22Rv1 (cell line): ENCODE measurements at regions not wholly inside any gene's neighbourhood (a gene's known extent, or its start where the extent isn't known, plus 50 kb on each side); places are given as distances from the start of the nearest gene placed in this dataset.

Experiments
- CTCF ChIP-seq: fragments of 450-650 bp; IDR thresholded peaks from 2 replicates; pipeline ENCODE4 v1.5.1; 2017; ENCODE audit warnings: mild to moderate bottlenecking
- ZFX ChIP-seq: fragments of 450-650 bp; IDR thresholded peaks from 2 replicates; pipeline ENCODE4 v1.6.1; 2017; ENCODE audit warnings: antibody characterized with exemption, borderline replicate concordance

DNA sequence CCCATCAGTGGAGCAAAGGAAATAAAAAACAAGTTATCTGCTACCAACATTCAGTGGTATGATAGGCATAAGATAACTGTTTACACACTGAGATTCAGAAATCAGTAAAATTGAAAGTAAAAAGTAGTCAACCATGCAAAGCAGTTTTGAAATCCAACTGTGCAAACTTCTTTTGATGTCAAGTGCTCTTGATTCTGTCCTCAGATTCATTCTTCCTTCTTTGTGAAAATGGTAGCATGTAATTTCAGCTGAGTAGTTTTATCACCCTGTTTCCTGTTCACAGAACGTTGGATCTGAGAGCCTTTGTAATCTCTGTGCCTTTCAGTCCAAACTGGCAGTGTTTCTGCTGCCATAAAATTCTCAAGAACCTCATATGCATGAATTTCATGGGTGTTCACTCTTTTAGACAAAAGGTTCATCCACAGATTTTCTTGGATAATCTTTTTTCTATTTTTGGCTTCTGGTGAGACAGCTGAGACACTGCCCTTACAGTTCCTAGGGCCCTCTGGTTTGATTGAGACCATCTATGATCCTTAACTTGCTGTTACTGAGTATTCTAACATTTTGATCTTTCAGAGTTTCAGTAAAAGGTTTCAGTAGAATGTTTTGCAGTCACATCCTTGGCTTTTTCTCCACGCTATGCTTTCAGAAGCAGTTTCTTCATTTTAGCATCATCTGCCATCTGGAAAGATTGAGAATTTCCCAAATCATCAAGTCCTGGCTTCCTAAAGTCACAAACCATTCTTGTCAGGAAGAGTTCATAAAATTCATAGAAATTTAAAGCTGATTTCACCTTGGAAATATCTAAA lies 272.3 kb upstream of the EPHA4 start:
- no peak for TF ChIP-seq CTCF
- TF ChIP-seq ZFX, result no peak
